Astrocyte of the spinal cord (primary cell): ENCODE measurements at regions not wholly inside any gene's neighbourhood (a gene's known extent, or its start where the extent isn't known, plus 50 kb on each side); places are given as distances from the start of the nearest gene placed in this dataset.

Experiments
- DNase-seq: peaks from one replicate; pipeline ENCODE4 v3.0.0; 2011; ENCODE audit warnings: low read depth, low spot score
- H3K4me3 ChIP-seq: 2 replicates; pipeline ENCODE4 v1.5.1; 2011; ENCODE audit warnings: low read depth, mild to moderate bottlenecking, low read length, moderate library complexity
- CTCF ChIP-seq: IDR thresholded peaks from 2 replicates; pipeline ENCODE4 v1.5.1; 2012; ENCODE audit warnings: low read depth, mild to moderate bottlenecking, low read length, inconsistent platforms
- in situ Hi-C: cut with HindIII; loops from 2 replicates; pipeline ENCODE4 v1.10.0; 2017; ENCODE audit warnings: low sequenced_read_pairs

GRCh38 chr12:62158461-62159360, 101.5 kb upstream of the USP15 start:
- DNase-seq = no peak
- in situ Hi-C loops = no loop called here
- no peak overlapping the region for H3K4me3 ChIP-seq
- TF ChIP-seq CTCF = no peak

- in situ Hi-C loops = no loop called here
- no peak for TF ChIP-seq CTCF
- DNase-seq = no peak
- H3K4me3 ChIP-seq = no peak overlapping the region
These were observed 98.0 kb upstream of the USP15 start for GRCh38 chr12:62162214-62162613.

- H3K4me3 ChIP-seq = no peak overlapping the region
- in situ Hi-C loops = no loop called here
- no peak for DNase-seq
- TF ChIP-seq CTCF = no peak
These were observed 96.8 kb upstream of the USP15 start for GRCh38 chr12:62163368-62163767.

GRCh38 chr12:62164036-62164435, 96.2 kb upstream of the USP15 start:
- DNase-seq = no peak
- in situ Hi-C loops = no loop called here
- no peak overlapping the region for H3K4me3 ChIP-seq
- no peak for TF ChIP-seq CTCF

GRCh38 chr12:62166525-62166924, 93.7 kb upstream of the USP15 start:
- TF ChIP-seq CTCF = no peak
- in situ Hi-C loops = no loop called here
- DNase-seq = no peak

GRCh38 chr12:62168411-62168810, 91.8 kb upstream of the USP15 start:
- in situ Hi-C loops = no loop called here
- H3K4me3 ChIP-seq = no peak overlapping the region
- no peak for DNase-seq
- no peak for TF ChIP-seq CTCF

More at GRCh38 chr12:62166525-62166924, 93.7 kb upstream of the USP15 start:
- H3K4me3 ChIP-seq = no peak overlapping the region
